SKM-1 treated with dmso at 0.1 percent for 144 hours (cell line): ENCODE measurements at regions not wholly inside any gene's neighbourhood (a gene's known extent, or its start where the extent isn't known, plus 50 kb on each side); places are given as distances from the start of the nearest gene placed in this dataset.
"Not testable (repeated sequence)": the region's sequence is repeated elsewhere in the genome, so short reads cannot be mapped to it uniquely, and the experiment has no call there.

ENCODE experiments used
- DNase-seq: peaks from one replicate; lab custom pipeline; 2025; ENCODE audit not compliant: unreplicated experiment; lab: John Stamatoyannopoulos, UW

DNA sequence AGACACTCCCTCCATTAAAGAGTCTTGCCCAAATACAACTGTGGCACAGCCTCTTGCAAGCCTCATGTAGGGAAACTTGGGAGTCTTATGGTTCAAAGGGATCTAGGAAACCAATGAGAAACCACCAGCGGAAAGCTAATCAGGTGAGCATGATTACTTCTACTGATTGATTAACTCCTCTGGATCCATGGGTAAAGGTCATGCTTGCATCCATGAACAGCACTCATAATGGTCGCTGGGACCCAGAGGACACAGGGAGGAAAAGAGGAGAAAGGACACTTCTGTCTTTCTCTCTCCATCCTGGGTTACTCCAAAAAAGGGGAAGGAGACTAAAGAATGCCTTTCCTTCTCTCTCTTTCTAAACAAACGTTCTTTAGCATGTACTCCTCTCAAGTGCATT lies 1397.2 kb downstream of the LRFN5 start:
- DNase-seq = no peak

DNA sequence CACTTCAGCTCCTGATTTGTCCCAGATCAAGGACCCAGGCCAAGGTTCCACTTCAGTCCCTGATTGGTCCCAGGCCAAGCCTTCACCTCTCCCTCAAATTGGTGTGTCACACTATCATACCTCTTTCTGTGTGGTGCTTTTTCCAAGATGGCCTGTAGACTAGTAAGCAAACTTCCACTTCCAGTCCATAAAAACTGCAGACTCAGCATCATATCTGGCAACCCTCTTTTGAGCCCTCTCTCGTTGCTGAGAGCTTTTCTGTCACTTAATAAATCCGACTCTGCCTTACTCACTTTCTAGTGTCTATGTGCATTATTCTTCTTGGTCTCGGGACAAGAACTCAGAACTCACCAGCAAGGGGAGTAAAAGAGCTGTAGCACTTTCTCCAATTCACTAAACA lies 1395.1 kb downstream of the LRFN5 start:
- DNase-seq = no peak

DNA sequence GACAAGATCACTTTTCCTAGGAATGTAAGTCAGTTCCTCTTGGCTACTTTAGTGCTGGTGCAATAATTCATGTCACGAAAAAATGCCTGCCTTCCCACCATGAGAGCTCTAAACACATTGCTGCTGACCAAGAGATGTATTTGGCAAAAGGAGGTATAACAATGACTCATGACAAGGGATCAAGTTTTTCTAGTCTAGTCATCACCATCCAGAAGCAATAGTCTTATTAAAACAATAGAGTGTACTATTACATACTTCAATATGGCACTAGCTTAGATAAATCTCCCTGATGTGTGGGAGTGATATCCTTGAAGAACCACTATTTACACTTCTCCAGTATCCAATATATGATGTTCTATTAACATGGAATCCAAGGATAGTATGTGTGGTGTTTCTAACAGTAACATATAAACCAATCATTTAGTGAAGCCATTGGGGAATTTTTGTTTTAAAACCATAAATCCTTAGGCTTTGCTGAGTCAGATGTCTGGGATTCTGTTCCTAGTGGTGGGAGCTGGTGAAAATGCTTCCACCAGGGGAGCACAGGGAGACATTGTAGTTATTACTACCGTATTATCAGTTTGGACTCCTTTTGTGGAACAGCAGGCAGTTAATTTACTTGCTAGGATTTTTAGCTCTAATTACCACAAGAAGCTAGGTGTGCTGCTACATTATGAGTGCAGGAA lies 1387.5 kb downstream of the LRFN5 start:
- DNase-seq = no peak

DNA sequence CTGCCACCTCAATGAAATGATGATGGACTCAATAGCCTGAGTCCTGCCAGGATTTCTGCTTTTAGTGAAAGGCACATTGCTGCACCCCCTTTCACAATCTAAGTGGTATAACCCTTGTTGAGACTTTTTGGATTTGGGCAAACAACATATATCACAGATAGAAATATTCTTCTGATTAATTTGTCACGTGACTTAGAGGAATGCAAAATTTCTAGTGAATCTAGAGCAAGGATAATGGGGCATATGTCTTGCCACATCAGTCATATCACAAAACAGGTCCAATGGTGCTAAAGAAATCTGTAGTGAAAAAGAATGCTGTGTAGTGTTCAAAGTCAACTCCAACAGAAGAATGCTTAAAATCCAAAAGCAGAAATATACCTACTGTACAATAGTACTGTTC lies 1386.3 kb downstream of the LRFN5 start:
- no peak for DNase-seq

DNA sequence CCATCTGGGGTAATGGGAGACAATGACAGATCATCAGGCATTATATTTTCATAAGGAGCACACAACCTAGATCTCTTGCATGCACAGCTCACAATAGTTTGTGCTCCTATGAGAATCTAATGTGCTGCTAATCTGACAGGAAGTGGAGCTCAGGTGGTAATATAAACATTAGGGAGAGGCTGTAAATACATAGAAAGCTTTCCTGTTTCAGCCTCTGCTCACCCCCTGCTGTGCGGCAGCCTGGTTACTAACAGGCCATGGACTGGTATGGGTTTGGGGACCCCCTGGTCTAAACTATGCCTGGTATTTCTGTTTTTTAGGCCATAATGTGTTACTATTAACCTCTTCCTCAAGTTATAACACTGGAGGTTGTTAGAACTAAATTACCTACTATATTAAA lies 1373.7 kb downstream of the LRFN5 start:
- no peak for DNase-seq

DNA sequence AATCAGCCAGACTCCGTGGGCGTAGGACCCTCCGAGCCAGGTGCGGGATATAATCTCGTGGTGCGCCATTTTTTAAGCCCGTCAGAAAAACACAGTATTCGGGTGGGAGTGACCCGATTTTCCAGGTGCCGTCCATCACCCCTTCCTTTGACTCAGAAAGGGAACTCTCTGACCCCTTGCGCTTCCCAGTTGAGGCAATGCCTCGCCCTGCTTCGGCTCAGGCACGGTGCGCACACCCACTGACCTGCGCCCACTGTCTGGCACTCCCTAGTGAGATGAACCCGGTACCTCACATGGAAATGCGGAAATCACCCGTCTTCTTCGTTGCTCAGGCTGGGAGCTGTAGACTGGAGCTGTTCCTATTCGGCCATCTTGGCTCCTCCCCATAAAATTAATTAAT lies 1366.5 kb downstream of the LRFN5 start:
- not testable (repeated sequence) for DNase-seq

DNA sequence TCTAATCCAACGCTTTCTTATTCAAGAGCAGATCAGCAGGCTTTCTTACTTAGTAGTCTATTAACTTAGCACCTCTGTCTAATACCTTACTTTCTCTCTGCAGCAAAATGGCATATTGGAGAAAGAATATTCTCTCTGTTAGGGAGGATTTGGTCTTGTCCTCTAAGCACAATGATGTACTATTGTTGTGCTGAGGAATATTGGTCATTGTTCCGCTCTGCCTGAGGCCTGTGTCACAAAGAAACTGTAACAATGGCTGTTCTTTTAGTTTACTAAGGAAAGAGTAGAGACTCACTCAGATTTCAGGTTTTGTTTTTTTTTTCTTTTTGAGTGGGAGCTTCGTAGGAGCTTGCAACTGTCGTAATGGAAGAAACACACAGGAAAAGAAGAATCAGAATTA lies 1358.8 kb downstream of the LRFN5 start:
- DNase-seq = no peak

- DNase-seq = no peak
Observed at GRCh38 chr14:42961509-42961908, 1354.8 kb downstream of the LRFN5 start.

GRCh38 chr14:42950363-42950762 lies 1343.7 kb downstream of the LRFN5 start:
- DNase-seq = no peak

DNA sequence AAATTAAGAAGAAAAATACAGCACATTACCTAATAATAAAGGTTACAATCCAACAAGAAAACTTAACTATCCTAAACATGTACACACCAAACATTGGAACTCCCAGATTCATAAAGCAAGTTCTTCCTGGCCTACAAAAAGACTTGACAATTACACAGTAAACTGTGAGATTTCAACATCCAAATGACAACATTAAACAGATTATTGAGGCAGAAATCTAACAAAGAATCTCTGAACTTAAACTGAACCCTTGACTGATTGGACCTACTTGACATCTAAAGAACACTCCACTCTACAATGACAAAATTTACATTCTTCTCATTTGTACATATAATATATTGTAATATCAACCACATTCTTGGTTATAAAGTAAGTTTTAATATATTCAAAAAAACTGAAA lies 1341.3 kb downstream of the LRFN5 start:
- no peak for DNase-seq

GRCh38 chr14:42944284-42944683 lies 1337.6 kb downstream of the LRFN5 start:
- no peak for DNase-seq

- DNase-seq = no peak
Observed at GRCh38 chr14:42931308-42931707, 1324.6 kb downstream of the LRFN5 start.

- peak; percentile 24 for DNase-seq
Observed at GRCh38 chr14:42929806-42930480, 1323.3 kb downstream of the LRFN5 start.

DNA sequence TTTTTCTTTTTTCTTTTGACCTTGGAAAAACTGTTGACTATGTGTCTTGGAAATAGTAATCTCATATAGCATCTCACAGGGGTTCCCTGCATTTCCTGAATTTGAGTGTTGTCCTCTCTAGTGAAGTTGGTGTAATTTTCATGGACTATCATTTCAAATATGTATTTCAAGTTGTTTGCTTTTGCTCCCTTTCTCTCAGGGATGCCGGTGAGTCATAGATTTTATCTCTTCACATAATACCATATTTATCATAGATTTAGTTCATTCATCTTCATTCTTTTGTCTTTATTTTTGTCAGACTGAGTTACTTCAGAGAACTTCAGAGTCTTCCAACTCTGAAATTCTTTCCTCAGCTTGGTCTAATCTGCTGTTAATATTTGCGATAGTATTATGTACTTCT lies 1320.6 kb downstream of the LRFN5 start:
- DNase-seq = no peak

DNA sequence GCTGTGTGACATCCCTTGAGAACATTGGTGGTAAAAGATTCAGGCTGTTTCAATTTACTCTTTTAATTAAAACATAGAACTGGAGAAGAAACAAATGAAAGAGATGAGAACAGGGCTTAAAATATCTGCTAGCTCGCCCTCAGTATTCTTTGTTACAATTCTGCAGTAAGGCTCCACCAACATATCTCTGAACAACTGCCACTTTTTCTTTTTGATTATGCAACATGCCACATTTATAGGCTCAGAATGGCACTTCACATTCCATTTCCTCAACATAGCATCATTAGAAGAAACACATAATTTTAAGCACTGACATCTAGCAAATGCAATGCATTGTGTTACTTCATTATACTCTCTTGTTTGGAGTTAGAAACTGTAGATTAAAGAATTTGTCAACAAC lies 1315.2 kb downstream of the LRFN5 start:
- no peak for DNase-seq

- DNase-seq = no peak
Observed at GRCh38 chr14:42918615-42919014, 1311.9 kb downstream of the LRFN5 start.

DNA sequence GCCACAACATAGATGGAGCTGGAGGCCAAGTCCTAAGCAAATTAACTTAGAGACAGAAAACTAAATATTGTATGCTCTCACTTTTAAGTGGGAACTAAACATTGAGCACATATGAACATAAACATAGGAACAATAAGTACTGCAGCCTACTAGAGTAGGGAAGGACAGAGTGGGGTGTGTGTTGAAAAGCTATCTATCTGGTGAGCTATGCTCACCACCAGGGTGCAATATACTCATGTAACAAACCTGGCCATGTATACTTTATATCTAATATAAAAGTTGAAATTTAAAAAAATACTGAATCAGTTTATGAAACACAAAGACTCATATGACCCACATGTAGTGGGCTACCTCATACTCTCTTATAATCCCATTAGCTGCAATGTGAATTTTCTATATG lies 1305.0 kb downstream of the LRFN5 start:
- no peak for DNase-seq

DNA sequence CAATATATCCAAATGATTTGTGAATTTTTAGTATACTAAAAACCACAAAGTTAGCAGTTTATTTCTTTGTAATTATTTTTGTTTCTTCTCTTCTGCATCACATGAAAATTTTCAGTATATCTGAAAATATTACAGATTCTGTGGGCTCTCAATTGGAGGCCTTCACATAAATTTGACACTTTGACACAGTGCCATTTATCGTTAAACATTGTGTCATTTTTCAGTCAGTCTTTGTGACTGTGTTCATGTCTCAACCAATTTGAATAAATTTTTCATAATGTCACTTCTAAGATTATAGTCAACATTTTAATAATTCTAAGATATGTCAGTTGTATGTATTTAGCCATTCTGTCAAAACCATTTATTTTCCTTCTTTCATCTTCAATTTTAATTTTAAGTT lies 1303.0 kb downstream of the LRFN5 start:
- no peak for DNase-seq

GRCh38 chr14:42893183-42893582 lies 1286.5 kb downstream of the LRFN5 start:
- no peak for DNase-seq

- peak; percentile 27 for DNase-seq
Observed at GRCh38 chr14:42884100-42884499, 1277.4 kb downstream of the LRFN5 start.

DNA sequence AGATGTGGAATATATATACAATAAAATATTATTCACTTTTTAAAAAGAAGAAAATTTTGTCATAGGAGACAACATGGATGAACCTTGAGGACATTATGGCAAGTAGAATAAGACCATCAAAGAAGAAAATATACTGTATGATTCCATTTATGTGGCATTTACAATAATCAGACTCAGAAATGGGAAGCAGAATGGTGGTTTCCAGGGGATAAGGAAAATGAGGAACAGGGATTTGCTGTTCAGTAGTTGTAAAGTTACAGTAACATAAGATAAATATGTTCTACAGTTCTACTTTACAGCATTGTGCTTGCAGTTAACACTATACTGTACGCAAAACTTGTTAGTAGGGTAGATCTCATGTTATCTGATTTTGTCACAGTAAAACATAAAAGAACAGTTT lies 1271.0 kb downstream of the LRFN5 start:
- no peak for DNase-seq

DNA sequence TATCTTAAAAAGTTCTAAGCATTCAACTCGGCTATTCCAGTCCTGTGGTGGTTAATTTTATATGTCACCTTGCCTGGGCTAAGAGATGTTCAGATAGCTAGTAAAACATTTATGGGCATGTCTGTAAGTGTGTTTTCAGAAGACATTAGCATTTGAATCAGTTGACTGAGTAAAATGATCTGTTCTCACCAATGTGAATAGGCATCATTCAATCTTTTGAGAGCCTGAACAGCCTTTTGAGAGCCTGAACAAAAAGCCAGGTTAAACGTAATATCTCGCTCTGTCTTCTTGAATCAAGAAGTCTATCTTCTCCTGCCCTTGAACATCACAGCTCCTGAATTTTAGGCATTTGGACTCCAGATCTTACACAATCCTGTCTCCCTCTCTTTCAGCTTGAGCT lies 1266.1 kb downstream of the LRFN5 start:
- no peak for DNase-seq

DNA sequence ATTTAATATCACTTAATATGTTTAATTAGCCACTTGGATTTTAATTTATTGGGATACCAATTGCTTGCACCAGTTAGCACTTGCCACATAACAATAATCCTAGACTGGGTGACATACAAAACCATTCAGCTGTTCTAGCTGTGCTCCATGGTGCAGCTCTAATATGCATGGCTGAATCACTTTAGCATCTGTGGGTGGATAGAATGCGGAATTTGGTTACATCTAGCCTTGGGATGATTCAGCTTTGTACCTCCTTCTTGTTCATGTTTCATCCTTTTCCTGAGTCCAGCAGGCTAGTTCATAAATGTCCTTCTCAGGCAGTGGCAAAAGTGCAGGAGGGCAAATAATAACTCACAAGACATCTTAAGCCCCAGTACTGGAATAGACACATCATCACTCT lies 1263.0 kb downstream of the LRFN5 start:
- DNase-seq = no peak
